ENCODE measurements at regions not wholly inside any gene's neighbourhood (a gene's known extent, or its start where the extent isn't known, plus 50 kb on each side); places are given as distances from the start of the nearest gene placed in this dataset.

DNA sequence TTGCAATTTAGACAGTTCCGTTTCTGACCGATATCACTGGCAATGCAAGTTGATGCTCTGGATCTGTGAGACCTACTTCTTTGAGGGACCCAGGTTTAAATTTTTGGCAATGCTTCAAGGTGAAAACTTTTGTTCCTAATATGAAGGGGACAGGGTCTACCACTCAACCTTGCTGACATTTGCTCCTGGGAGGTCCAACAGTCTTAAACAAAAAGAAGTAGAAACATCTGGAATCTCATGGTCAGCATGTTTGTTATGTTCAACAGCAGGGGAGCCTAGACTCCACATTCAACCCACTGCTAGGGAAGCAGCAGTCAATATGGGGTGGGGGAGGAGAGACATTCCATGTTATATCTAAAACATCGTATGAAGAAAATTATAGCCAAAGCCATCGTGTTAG lies 196.4 kb downstream of the SIM1 start:
- TF ChIP-seq, protein P1, sequence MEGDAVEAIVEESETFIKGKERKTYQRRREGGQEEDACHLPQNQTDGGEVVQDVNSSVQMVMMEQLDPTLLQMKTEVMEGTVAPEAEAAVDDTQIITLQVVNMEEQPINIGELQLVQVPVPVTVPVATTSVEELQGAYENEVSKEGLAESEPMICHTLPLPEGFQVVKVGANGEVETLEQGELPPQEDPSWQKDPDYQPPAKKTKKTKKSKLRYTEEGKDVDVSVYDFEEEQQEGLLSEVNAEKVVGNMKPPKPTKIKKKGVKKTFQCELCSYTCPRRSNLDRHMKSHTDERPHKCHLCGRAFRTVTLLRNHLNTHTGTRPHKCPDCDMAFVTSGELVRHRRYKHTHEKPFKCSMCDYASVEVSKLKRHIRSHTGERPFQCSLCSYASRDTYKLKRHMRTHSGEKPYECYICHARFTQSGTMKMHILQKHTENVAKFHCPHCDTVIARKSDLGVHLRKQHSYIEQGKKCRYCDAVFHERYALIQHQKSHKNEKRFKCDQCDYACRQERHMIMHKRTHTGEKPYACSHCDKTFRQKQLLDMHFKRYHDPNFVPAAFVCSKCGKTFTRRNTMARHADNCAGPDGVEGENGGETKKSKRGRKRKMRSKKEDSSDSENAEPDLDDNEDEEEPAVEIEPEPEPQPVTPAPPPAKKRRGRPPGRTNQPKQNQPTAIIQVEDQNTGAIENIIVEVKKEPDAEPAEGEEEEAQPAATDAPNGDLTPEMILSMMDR (conservative IDR thresholded peaks at IDR 0.05): no peak
- TF ChIP-seq EZH2 (IDR thresholded peaks at IDR 0.05; ENCODE audit: low read depth): no peak
